GM12891 (cell line): ENCODE measurements at regions not wholly inside any gene's neighbourhood (a gene's known extent, or its start where the extent isn't known, plus 50 kb on each side); places are given as distances from the start of the nearest gene placed in this dataset.

Experiments used
- DNase-seq: peaks from one replicate; pipeline ENCODE4 v3.0.0; 2011; ENCODE audit warnings: low spot score; ENCODE audit not compliant: insufficient read length
- FAIRE-seq: peaks from 2 replicates; lab custom pipeline; 2011; peaks lifted over from hg19 to GRCh38; lab: Jason Lieb, UNC
- PAX5 ChIP-seq: IDR thresholded peaks from 2 replicates; pipeline ENCODE4 v1.6.1; 2011; ENCODE audit warnings: low read length, moderate library complexity, mild to moderate bottlenecking; ENCODE audit not compliant: insufficient read depth, severe bottlenecking
- POLR2A ChIP-seq: IDR thresholded peaks from 2 replicates; pipeline ENCODE4 v1.6.1; 2011; ENCODE audit warnings: low read depth, low read length, control low read depth
- POLR2AphosphoS5 ChIP-seq: IDR thresholded peaks from 2 replicates; pipeline ENCODE4 v1.6.1; 2011; ENCODE audit warnings: low read depth, low read length, control low read depth
- POU2F2 ChIP-seq: IDR thresholded peaks from 2 replicates; pipeline ENCODE4 v1.6.1; 2011; ENCODE audit warnings: low read depth, mild to moderate bottlenecking, control low read depth, low read length, moderate library complexity
- SPI1 ChIP-seq: IDR thresholded peaks from 2 replicates; pipeline ENCODE4 v1.6.1; 2011; ENCODE audit warnings: low read depth, low read length, control low read depth
- TAF1 ChIP-seq: IDR thresholded peaks from 2 replicates; pipeline ENCODE4 v1.6.1; 2011; ENCODE audit warnings: low read depth, low read length, control low read depth

DNA sequence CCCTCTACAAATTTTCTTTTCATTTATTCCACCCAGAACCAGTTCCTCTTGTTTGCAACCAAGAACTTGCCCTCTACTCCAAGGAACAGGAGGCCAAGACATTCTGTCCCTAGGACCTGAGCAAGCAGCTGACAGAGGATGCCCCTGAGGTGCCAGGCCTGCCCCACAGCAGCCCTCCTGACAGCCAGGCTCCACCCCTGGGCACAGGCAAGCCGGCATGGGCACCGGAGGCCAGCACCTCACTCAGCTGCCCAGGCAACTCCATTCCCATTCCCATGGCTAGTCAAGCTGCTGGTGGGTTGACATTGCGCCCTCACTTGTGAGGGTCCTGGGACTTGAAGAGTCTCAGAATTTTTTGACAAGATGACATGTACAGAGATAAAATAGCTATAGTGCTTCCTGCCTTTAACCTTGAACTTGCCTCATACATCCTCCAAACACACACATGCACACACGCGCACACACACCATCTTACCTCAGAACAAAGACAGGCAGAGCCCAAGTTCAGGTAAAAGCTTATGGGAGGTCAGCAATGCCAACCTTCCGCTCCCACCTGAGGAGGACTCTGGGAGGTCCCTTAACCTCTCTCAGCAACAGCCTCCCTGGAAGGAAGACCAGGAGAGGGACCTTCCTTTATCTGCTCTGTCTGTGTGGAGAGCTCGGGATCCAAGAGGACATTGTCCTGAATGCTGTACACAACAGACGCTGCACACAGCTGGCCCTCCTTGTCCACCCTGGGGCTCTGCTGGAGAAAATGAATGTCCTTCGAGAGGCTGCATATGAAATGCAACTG is 620.9 kb upstream of the CADM1 start:
- TF ChIP-seq POLR2AphosphoS5 (no peak), POU2F2 (no peak), TAF1 (no peak), PAX5 (no peak), SPI1 (no peak), POLR2A (no peak)
- FAIRE-seq: no peak
- no peak for DNase-seq

DNA sequence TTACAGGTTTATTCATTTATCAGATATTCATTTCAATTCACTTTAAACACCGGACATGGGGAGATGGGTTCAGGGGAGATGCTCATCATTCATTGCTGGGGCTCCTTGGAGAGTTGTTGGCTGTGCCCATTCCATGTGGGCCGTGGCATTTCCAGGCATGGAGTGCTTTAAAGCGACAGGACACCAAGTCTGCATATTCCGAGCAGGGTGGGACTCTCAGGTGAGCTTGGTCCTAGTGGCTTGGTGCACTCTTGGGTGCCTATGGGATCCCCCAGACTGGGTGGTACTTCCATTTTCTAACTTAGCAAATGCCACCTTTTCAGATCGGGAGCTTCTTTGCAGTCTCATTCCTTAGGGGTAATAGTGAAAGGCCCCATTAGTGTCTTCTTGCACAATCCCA is 619.5 kb upstream of the CADM1 start:
- FAIRE-seq (no peak), DNase-seq (no peak)
- TF ChIP-seq SPI1 (no peak), PAX5 (no peak), POLR2AphosphoS5 (no peak), POU2F2 (no peak), TAF1 (no peak), POLR2A (no peak)

DNA sequence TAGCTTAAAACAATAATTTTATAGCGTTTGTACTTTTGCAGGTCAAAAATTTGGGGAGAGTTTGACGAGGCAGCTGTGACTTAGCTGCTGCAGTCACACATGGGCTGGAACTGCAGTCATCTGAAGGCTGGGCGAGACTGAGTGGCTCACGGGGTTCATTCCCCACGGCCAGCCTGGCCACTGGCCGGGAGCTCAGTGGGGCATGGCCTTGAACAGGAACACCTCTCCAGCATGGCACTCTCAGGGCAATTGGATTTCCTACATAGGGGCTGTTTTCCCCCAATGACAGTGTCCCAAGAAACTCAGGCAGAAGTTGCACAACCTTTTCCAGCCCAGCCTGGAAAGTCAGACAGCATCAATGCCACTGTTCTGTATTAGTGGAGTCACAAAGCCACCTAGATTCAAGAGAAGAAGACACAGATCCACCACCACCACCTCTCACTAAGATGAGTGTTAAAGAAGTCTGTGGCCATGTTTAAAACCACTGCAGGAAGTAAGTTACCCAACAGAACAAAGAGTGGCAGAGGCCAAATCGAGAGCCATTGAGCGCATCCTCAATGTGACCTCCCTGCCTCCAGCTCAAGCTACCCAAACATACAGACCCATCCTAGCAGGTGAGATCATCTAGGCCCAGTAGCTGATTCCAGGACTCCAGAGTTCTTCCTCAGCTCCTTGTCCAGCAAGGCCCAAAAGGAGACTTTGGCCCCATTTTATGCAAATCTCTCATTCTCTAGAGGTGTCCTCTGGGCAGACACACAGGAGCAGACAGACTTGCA is 618.7 kb upstream of the CADM1 start:
- TF ChIP-seq POLR2A (no peak), TAF1 (no peak), POU2F2 (no peak), POLR2AphosphoS5 (no peak), SPI1 (no peak), PAX5 (no peak)
- FAIRE-seq (no peak), DNase-seq (no peak)

DNA sequence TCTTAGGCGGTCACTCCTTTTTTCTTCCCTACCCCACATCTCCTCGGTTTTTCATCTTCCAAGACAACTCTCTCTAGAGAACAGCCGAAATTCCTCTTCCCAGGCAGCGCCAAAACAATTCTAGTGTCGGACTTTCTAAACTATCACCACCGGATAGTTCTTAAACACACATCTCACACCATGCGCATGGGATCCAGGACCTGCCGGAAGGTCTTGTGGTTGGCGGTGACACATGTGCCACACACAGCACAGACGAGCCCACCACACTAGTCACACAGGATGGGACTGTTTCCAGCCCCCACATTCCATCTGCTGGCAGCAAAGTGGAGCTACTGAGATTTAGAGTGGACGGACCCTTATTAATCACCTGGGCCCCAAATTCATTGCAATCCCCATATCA is 614.9 kb upstream of the CADM1 start:
- DNase-seq (no peak), FAIRE-seq (no peak)
- TF ChIP-seq PAX5: no peak
- no peak for TF ChIP-seq POU2F2
- no peak for TF ChIP-seq POLR2A

DNA sequence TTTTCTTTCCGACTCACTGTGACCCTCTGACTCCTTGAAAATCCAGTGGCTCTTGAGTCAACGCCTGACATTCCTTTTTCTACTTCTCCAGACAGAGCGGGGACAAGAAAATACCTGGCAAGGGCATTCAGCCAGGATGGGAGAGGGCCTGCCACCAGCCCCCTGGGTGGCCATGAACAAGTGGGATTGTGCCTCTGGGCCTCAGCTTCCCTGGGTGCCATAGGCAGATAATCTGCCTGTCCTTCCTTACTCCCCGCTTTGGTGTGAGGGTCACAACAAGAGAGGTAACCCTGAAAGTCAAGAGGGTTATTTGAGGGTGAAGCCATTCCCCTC is 613.9 kb upstream of the CADM1 start:
- no peak for DNase-seq
- TF ChIP-seq POU2F2 (no peak), PAX5 (no peak), POLR2A (no peak), POLR2AphosphoS5 (no peak), TAF1 (no peak), SPI1 (no peak)
- no peak for FAIRE-seq

DNA sequence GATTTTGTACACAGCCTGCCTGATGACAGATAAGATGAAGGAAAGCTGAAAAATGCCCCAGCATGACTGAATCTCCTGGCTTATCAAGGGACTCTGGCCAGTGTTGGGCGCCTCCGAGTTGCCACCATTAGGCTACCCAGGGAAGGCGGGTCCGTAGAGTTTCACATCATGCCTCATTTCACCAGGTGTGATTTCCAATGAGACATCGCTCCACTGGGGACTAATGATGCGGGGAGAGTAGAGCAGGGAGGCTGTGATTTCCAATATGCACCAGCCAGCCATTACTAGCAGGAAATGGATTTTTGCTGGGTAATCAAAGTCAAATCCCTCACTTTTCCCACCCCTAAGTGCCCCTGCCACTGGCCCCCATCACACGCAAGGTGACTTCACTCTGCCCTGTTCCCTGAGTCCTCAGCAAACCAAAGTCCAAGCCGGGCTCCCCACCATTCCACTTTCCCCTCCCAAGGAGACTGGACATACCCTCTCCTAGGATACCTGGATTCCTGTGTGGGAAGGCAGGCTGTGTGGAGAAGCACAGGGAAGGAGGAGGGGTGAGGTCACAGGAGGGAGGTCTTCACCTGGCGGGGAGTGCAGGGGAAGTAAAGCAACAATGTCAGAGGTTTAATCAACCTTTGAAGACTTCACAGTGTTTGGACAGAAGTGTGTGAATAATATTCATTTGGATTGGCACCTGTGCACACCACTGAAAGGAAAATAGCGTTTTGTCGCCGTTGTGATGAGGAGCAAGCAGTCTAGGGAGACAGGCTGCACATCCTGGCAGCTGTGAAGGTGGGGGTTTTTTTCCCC is 613.3 kb upstream of the CADM1 start:
- DNase-seq (no peak), FAIRE-seq (no peak)
- no peak for TF ChIP-seq POLR2A
- TF ChIP-seq TAF1: no peak
- no peak for TF ChIP-seq POU2F2
- TF ChIP-seq POLR2AphosphoS5: no peak
- TF ChIP-seq PAX5: no peak
- TF ChIP-seq SPI1: no peak

DNA sequence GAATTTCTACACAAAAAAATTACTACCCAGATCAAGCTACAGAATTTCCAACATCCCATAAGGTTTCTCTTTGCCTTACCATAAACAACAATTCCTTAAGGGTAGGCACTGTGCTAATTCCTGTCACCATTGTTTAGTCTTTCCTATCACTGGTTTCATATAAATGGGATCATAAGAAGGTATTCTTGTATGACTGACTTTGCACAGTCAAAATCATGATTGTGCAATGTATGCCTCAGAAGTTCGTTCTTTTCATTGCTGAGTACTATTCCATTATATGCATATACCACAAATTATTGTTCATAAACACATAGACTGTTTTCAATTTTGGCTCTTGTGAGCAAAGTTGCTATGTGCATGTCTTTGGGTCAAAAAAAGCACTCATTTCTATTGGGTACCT is 611.6 kb upstream of the CADM1 start:
- no peak for TF ChIP-seq POLR2AphosphoS5
- no peak for TF ChIP-seq POU2F2
- TF ChIP-seq SPI1: no peak
- no peak for TF ChIP-seq POLR2A
- TF ChIP-seq PAX5: no peak
- TF ChIP-seq TAF1: no peak
- FAIRE-seq (no peak), DNase-seq (no peak)

DNA sequence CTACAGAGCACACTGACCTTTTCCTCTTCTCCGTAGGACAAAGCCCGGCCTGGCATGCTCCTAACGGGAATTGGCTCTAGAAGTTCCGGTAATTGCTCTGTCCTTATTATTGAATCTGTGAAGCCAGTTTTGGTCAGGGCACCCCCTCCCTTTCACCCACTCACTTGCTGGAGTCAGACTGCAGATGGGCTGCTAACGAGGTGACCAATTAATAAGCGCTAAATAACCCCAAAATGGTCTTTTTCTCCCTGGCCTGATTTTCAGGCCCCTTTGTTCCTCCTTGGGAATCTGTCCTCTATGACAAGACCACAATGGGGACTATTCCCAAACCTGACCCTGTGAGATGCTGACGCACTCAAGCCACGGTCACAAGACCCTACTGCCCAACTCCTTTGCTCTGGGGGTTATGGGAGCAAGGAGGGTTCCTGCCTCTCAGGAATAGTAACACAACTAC is 610.0 kb upstream of the CADM1 start:
- no peak for FAIRE-seq

DNA sequence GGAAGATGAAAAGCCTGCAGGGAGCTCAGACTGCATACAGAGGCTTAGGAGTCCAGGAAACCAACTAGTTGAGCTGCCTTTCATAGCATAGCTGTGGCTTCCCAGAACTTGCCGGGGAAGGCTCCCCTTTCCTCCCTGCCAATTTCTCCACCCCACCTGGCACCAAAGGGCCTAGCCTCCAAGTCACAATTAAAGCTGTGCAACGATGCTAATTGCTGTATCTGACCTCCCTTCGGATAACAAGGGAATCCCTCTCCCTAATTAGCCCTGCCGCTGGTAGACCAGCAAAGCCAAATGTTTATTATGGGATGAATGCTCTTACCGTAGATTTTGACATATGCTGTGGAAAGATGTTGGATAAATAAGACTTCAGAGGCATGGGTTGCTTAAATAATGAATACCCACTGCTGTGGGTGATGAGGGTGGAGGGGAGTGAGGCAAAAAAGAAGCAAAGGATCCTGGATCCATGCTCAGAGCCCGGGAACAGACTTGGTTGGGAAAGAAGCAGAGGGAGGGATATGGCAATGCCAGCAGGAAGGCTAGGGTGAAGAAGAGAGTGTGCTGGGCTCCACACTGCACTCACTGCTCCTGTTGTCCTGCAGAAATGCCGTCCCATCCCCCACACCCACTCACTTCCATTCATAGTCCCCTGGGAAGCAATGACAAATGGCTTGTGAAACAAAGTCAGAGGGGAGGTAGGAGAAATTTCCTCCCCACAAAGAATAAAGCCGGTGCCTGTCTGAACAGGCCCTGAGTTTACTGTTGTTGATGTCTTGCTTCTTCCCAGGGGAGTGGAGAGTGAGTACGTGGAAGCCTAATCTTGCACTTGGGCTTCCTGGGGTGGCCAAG is 608.1 kb upstream of the CADM1 start:
- DNase-seq (no peak), FAIRE-seq (no peak)
- no peak for TF ChIP-seq POLR2AphosphoS5
- no peak for TF ChIP-seq SPI1
- no peak for TF ChIP-seq POU2F2
- TF ChIP-seq TAF1: no peak
- no peak for TF ChIP-seq PAX5
- no peak for TF ChIP-seq POLR2A

More for the DNA sequence above, 610.0 kb upstream of the CADM1 start:
- TF ChIP-seq POLR2A (no peak), POU2F2 (no peak), POLR2AphosphoS5 (no peak), SPI1 (no peak)
- no peak for DNase-seq
